OCI-LY7 (cell line): ENCODE measurements at regions not wholly inside any gene's neighbourhood (a gene's known extent, or its start where the extent isn't known, plus 50 kb on each side); places are given as distances from the start of the nearest gene placed in this dataset.

ENCODE experiments used
- BruUV-seq: library from RNA; stranded (reverse); fragments of 400-500 nt; replicated peaks from 2 replicates; lab custom pipeline; 2021; lab: Mats Ljungman, UMichigan
- CTCF ChIA-PET: fragments of 300-600 bp; sonication (Branson Sonifier 250); formaldehyde crosslinking; loops from one replicate; lab custom pipeline; 2022; ENCODE audit warnings: antibody characterized with exemption; ENCODE audit not compliant: unreplicated experiment; lab: Charles Lee
- POLR2A ChIA-PET: fragments of 300-600 bp; sonication (Branson Sonifier 250); formaldehyde crosslinking; loops from one replicate; lab custom pipeline; 2022; ENCODE audit warnings: antibody characterized with exemption; lab: Charles Lee
- DNase-seq: peaks from one replicate; pipeline ENCODE4 v3.0.0-alpha.2; 2015; ENCODE audit warnings: low spot score
- H2AFZ ChIP-seq: fragments of 200-600 bp; sonication (generic), shearing (Covaris generic); 2 replicates; pipeline ENCODE4 v1.6.1; 2014; ENCODE audit warnings: mild to moderate bottlenecking, antibody characterized with exemption, low read length, moderate library complexity
- H3K27ac ChIP-seq: fragments of 200-600 bp; sonication (generic); 2 replicates; pipeline ENCODE4 v1.5.1; 2014; ENCODE audit warnings: mixed run types, low read depth, mild to moderate bottlenecking, moderate library complexity, low read length, inconsistent platforms; ENCODE audit not compliant: poor library complexity, severe bottlenecking
- H3K36me3 ChIP-seq: fragments of 200-600 bp; sonication (generic); 2 replicates; pipeline ENCODE4 v1.6.1; 2014; ENCODE audit warnings: mild to moderate bottlenecking, antibody characterized with exemption, low read length, moderate library complexity, mixed read lengths; ENCODE audit not compliant: insufficient read depth
- H3K4me1 ChIP-seq: fragments of 200-600 bp; sonication (generic); 2 replicates; pipeline ENCODE4 v1.5.1; 2014; ENCODE audit warnings: mild to moderate bottlenecking, low read length; ENCODE audit not compliant: insufficient read depth, poor library complexity, severe bottlenecking
- H3K4me2 ChIP-seq: fragments of 200-600 bp; sonication (generic); 2 replicates; pipeline ENCODE4 v1.6.1; 2014; ENCODE audit warnings: mild to moderate bottlenecking, low read length
- H3K4me3 ChIP-seq: fragments of 200-600 bp; sonication (generic); 2 replicates; pipeline ENCODE4 v1.5.1; 2014; ENCODE audit warnings: mild to moderate bottlenecking, low read depth, low read length; ENCODE audit not compliant: poor library complexity, severe bottlenecking
- H3K79me2 ChIP-seq: fragments of 200-600 bp; sonication (generic); 2 replicates; pipeline ENCODE4 v1.6.1; 2016; ENCODE audit warnings: low read depth, mild to moderate bottlenecking, low read length, moderate library complexity, mixed read lengths; ENCODE audit not compliant: insufficient read depth
- H3K9me2 ChIP-seq: fragments of 200-600 bp; sonication (generic); 2 replicates; pipeline ENCODE4 v1.6.1; 2016; ENCODE audit warnings: mild to moderate bottlenecking, low read length, mixed read lengths; ENCODE audit not compliant: insufficient read depth
- H3K9me3 ChIP-seq: fragments of 200-600 bp; sonication (generic); 2 replicates; pipeline ENCODE4 v1.6.1; 2014; ENCODE audit warnings: mild to moderate bottlenecking, mixed run types, low read length, mixed read lengths
- H4K20me1 ChIP-seq: fragments of 200-600 bp; sonication (generic); 2 replicates; pipeline ENCODE4 v1.6.1; 2014; ENCODE audit warnings: mild to moderate bottlenecking, antibody characterized with exemption, low read length, moderate library complexity, mixed read lengths; ENCODE audit not compliant: insufficient read depth
- EZH2phosphoT487 ChIP-seq: fragments of 200-600 bp; sonication (generic); IDR thresholded peaks from 2 replicates; pipeline ENCODE4 v1.6.1; 2018; ENCODE audit warnings: low read depth, borderline replicate concordance, mild to moderate bottlenecking, mixed run types, antibody characterized with exemption, low read length, moderate library complexity, mixed read lengths
- intact Hi-C: fragments of 100-400 bp; cut with micrococcal nuclease; formaldehyde crosslinking; loops from one replicate; pipeline ENCODE4 v1.10.0; 2022; ENCODE audit not compliant: unreplicated experiment
- TF ChIP-seq, protein P1 (sequence below): fragments of 200-600 bp; sonication (generic); conservative IDR thresholded peaks from 2 replicates; pipeline ENCODE4 v1.5.1; 2014; ENCODE audit warnings: mild to moderate bottlenecking, antibody characterized with exemption, low read length, moderate library complexity, mixed read lengths

- H3K9me3 ChIP-seq: no peaks in the 10 kb centered on the region
- no peaks in the 10 kb centered on the region for H3K9me2 ChIP-seq
- no peaks in the 10 kb centered on the region for H3K79me2 ChIP-seq
- H3K36me3 ChIP-seq: no peaks in the 10 kb centered on the region
- TF ChIP-seq EZH2phosphoT487: no peak
- no peak for DNase-seq
- H3K4me1 ChIP-seq: no peaks in the 10 kb centered on the region
- H3K4me3 ChIP-seq: no peak overlapping the region
- H3K4me2 ChIP-seq: no peak overlapping the region
- no peaks in the 10 kb centered on the region for H4K20me1 ChIP-seq
- no peak overlapping the region for H2AFZ ChIP-seq
- no TSS peak for BruUV-seq
- POLR2A ChIA-PET: no interaction called here
- CTCF ChIA-PET: no interaction called here
- intact Hi-C loops: no loop called here
- no peak overlapping the region for H3K27ac ChIP-seq
Measured at GRCh38 chr17:55959756-55960155, 193.5 kb upstream of the ANKFN1 start.

DNA sequence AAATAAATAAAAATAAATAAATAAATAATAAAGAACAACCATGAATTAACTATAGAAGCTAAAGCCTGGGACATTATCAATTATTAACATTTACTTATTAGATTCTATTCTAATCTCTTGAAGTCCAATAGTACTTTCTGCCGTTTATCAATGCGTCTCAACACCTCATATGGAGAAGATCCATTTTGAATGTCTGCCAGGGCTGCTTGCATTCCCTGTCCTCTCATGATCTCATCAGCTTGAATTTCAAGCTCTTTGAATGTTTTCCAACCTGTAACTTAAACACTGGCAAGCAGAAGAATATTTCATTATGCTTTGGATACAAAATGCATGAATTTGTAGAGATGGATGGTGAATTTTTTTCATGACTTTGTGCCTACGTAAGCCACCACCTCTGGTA lies 191.9 kb upstream of the ANKFN1 start:
- ChIA-PET POLR2A (no interaction called here), CTCF (no interaction called here)
- Histone ChIP-seq H3K9me3 (no peaks in the 10 kb centered on the region), H4K20me1 (no peaks in the 10 kb centered on the region), H3K36me3 (no peaks in the 10 kb centered on the region), H3K4me1 (no peaks in the 10 kb centered on the region), H3K4me2 (no peak overlapping the region), H3K79me2 (no peaks in the 10 kb centered on the region), H3K4me3 (no peak overlapping the region), H2AFZ (no peak overlapping the region), H3K9me2 (no peaks in the 10 kb centered on the region), H3K27ac (no peak overlapping the region)
- no TSS peak for BruUV-seq
- intact Hi-C loops: no loop called here
- DNase-seq: no peak
- TF ChIP-seq, protein P1, sequence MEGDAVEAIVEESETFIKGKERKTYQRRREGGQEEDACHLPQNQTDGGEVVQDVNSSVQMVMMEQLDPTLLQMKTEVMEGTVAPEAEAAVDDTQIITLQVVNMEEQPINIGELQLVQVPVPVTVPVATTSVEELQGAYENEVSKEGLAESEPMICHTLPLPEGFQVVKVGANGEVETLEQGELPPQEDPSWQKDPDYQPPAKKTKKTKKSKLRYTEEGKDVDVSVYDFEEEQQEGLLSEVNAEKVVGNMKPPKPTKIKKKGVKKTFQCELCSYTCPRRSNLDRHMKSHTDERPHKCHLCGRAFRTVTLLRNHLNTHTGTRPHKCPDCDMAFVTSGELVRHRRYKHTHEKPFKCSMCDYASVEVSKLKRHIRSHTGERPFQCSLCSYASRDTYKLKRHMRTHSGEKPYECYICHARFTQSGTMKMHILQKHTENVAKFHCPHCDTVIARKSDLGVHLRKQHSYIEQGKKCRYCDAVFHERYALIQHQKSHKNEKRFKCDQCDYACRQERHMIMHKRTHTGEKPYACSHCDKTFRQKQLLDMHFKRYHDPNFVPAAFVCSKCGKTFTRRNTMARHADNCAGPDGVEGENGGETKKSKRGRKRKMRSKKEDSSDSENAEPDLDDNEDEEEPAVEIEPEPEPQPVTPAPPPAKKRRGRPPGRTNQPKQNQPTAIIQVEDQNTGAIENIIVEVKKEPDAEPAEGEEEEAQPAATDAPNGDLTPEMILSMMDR: no peak
- no peak for TF ChIP-seq EZH2phosphoT487

DNA sequence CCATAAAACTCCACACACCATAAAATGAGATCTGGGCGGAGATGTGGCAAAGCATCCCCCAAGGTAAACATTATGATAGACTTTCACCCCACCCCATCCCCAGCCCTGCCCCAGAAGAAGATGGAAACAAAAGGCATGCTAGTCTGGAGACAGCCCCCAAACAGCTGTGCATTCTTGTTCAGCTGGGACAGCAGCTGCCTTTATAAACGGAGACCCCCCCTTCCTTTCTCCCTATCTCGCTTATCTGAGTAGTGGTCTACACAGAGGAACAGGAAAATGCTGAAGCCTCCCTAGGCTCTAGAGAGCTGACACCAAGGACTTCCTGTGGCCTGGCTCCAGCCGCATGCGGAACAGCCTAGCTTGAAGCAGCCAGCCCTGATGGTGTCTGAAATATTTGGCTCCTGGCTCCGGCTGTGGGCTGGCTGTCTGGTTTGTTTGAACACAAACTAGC lies 190.3 kb upstream of the ANKFN1 start:
- Histone ChIP-seq H3K9me3 (no peaks in the 10 kb centered on the region), H2AFZ (no peak overlapping the region), H3K4me1 (no peaks in the 10 kb centered on the region), H3K27ac (no peak overlapping the region), H3K9me2 (no peaks in the 10 kb centered on the region), H3K4me3 (no peak overlapping the region), H3K36me3 (no peaks in the 10 kb centered on the region), H4K20me1 (no peaks in the 10 kb centered on the region), H3K4me2 (no peak overlapping the region), H3K79me2 (no peaks in the 10 kb centered on the region)
- no peak for DNase-seq
- ChIA-PET POLR2A (interaction anchor here (0.8 kb wide), 1 partner anchor 27 kb away, joined by 3 read pairs; no protein-coding TSS in a partner anchor), CTCF (no interaction called here)
- no TSS peak for BruUV-seq
- TF ChIP-seq, protein P1: no peak
- no peak for TF ChIP-seq EZH2phosphoT487
- intact Hi-C loops: no loop called here
